ENCODE measurements at regions not wholly inside any gene's neighbourhood (a gene's known extent, or its start where the extent isn't known, plus 50 kb on each side); places are given as distances from the start of the nearest gene placed in this dataset.

DNA sequence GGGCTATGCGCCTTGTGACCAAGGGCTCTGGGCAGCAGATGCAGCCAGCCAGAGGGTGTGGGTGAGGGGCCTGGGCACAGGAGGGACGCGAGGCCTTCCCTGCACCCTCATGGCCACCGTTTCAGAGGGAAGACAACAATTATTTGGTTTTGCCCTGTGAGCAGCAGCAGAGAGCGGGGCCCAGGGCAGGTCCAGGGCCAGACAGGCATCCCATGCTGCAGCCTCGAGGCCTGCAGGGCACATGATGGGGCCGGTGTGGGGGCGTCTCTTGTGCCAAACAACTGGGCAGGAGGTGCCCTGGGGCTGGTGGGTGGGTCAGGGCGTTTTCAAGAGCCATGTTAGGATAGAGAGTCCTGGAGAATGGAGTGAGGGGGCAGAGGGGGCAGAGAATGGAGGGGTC, 79.4 kb downstream of the SCGB2B2 start (continued):
- TF ChIP-seq ZNF462 (CRISPR knock-in tag; IDR thresholded peaks at IDR 0.05): no peak
- no peak for TF ChIP-seq EZH2phosphoT487 (IDR thresholded peaks at IDR 0.05; ENCODE audit: unreplicated experiment)
- TF ChIP-seq POLR2AphosphoS5 (IDR thresholded peaks at IDR 0.05; ENCODE audit: low read depth): no peak
- no peak for TF ChIP-seq NANOG (IDR thresholded peaks at IDR 0.05; ENCODE audit: borderline replicate concordance)
- no peak for TF ChIP-seq JUNB (IDR thresholded peaks at IDR 0.05; ENCODE audit: unreplicated experiment)

DNA sequence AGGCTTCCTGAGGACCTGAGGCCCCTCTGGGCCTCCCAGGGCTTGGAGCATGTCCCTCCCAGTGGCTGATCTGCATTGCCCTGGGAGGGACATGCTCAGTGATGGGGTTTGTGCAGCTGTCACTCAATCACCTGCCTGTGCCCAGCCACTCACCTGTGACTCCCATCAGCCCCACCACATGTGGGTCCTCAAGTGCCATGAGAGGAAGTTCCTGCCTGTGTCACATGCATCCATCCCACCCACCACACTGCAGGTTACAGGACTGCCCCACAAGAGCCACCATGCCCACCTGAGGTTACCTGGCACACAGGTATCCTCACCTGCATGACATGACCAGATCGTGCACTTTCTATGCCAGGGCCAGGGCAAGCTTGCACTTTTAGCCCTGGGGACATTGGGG, 80.0 kb downstream of the SCGB2B2 start:
- Histone ChIP-seq H3K36me3 (ENCODE audit: insufficient read depth) (no peaks in the 10 kb centered on the region), H3K9me2 (ENCODE audit: insufficient read depth) (no peaks in the 10 kb centered on the region), H3K4me2 (no peak overlapping the region), H4K20me1 (replicated peaks; ENCODE audit: insufficient read depth) (no peaks in the 10 kb centered on the region), H3K4me3 (no peak overlapping the region), H3K27ac (ENCODE audit: low read depth) (no peak overlapping the region), H3K79me2 (replicated peaks; ENCODE audit: insufficient read depth) (no peaks in the 10 kb centered on the region), H3K4me1 (ENCODE audit: insufficient read depth) (no peaks in the 10 kb centered on the region), H3K27me3 (ENCODE audit: insufficient read depth) (no peaks in the 10 kb centered on the region), H3F3A (replicated peaks; ENCODE audit: low read depth) (no peaks in the 10 kb centered on the region), H2AFZ (no peak overlapping the region)
- Mint-ChIP-seq H3K36me3 (ENCODE audit: low read depth) (no peaks in the 10 kb centered on the region), H3K27ac (no peak overlapping the region), H3K4me3 (no peak overlapping the region), H3K27me3 (ENCODE audit: insufficient read depth, low read depth, poor library complexity) (peaks cover 18% of the 10 kb centered on the region), H3K4me1 (no peaks in the 10 kb centered on the region; the same call in 2 of the 3 replicates), H3K9me3 (peaks cover 10% of the 10 kb centered on the region)
- ATAC-seq: no peak
- TF ChIP-seq STAT1 (IDR thresholded peaks at IDR 0.05; ENCODE audit: unreplicated experiment) (no peak), JUNB (IDR thresholded peaks at IDR 0.05; ENCODE audit: unreplicated experiment) (no peak), CREB1 (CRISPR knock-in tag; IDR thresholded peaks at IDR 0.05; ENCODE audit: low read depth) (no peak), NANOG (IDR thresholded peaks at IDR 0.05; ENCODE audit: borderline replicate concordance) (no peak), ZNF114 (CRISPR knock-in tag; IDR thresholded peaks at IDR 0.05) (no peak), CTCF (conservative IDR thresholded peaks at IDR 0.05; ENCODE audit: low read depth in 2 of 2) (no peak)
- no peak for DNase-seq (ENCODE audit: low spot score)
